NOMO-1 (cell line): ENCODE measurements at regions not wholly inside any gene's neighbourhood (a gene's known extent, or its start where the extent isn't known, plus 50 kb on each side); places are given as distances from the start of the nearest gene placed in this dataset.

Experiments
- DNase-seq, 2 experiments: peaks; one replicate each; lab custom pipeline; 2025; ENCODE audit not compliant: unreplicated experiment in 2 of 2; lab: John Stamatoyannopoulos, UW

DNA sequence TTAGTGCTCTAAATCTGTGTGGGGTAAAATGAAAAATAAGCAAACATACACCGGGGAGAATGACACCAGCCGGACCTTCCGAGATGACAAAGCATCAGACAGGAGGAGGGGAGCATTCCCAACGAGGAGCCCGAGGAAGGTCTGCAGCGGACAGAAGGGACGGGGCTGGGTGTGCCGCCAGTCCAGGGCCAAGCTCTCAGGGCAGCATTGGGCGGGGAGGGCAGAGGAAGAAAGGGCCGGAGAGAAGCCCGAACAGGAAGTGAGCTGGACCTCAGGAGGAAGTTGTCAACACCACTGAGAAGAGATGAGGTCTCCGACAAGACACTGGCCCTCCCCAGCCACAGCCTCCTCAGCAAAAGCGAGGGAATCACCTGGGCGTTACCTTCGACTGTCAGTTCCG lies 182.6 kb upstream of the RNF32 start:
- no peak for DNase-seq

DNA sequence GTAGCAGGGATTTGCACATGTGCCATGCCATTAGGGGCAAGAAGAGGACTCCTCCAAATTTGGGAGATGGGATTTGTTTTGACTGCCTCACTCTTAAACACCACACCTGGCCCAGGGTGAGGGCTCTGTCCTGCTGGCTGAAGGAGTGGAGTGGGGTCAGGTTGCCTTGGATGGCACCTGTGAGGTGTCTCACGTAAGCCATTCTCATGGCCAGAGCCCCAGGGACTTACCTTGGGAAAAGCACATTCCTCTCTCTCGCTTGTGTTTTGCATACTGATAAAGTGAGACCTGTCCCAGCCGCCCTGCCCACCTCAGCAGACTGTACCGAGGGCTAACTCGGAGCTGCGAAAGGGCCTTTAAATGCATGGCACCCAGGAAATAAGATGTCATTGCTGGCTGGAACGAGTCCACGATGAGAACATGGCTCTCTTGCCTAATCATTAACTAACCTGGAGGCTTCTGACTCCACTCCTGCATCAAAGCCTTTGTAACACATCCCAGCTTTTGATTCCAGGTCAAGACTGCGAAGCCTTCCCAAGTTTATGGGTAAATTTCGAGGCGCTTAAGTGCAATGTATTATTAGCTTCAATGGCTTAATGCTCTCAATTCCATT lies 184.0 kb upstream of the RNF32 start:
- DNase-seq: no peak

DNA sequence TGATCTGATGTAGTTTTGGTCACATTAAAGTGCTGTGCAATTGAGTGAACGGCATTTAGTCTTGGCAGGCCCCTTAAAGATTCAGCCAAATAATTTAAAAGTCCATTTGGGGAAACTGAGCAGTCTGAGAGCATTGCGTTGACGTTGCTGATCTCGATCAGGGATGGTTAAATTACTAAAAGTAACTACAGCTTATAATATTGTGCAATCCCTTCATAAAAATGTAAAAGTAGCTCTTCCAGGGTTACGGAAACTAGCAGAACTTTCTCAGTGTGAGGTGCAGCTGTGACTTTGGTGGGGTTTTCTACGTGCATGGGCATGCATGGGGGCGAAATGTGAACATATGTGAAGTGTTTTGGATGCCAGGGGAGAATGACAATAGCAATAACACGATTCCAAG lies 184.5 kb upstream of the RNF32 start:
- DNase-seq: no peak

DNA sequence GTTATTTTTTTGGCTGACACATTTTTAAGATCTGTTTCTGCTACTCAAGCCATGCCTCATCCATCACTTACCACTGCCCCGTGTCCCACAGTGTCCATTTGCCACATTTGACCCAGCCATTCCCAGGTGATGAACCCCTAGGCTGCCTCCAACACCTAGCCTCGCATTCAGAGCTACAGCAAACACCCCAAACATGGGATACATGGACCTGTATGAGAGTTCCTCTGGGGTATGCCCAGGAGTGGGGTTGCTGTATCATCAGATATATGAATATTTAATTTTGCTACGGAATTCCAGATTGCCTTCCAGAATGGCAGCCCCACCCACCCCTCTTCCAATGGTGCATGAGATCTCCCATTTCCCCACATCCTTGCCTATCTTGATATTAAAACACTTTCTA lies 190.1 kb upstream of the RNF32 start:
- DNase-seq: no peak

DNA sequence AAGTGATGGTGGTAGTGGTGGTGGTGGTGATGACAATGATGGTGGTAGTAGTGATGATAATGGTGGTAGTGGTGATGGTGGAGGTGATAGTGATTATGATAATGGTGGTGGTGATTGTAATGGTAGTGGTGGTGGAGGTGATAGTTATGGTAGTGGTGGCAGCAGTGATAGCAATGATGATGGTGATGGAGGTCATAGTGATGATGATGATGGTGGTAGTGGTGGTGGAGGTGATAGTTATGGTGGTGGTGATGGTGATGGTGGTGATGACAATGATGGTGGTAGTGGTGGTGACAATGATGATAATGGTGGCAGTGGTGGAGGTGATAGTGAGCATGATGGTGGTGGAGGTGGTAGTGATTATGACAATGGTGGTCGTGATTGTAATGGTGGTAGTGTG lies 191.7 kb upstream of the RNF32 start:
- DNase-seq: no peak

DNA sequence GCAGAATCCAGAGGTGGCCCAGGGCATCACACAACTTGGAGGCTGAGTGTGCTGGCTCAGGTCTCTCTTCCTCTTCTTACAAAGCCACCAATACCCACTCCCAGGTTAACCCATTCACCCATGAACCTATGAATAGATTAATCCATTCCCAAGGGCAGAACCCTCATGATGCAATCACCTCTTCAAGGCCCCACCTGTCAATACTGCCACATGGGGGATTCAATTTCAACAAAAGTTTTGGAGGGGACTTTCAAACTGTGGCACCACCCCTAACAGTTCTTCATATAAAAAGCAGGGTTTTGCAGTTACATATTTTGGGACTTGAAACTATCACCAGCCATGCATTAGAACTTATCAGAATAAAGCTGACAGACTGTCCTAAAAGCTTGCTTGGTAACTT lies 193.6 kb upstream of the RNF32 start:
- DNase-seq: no peak

DNA sequence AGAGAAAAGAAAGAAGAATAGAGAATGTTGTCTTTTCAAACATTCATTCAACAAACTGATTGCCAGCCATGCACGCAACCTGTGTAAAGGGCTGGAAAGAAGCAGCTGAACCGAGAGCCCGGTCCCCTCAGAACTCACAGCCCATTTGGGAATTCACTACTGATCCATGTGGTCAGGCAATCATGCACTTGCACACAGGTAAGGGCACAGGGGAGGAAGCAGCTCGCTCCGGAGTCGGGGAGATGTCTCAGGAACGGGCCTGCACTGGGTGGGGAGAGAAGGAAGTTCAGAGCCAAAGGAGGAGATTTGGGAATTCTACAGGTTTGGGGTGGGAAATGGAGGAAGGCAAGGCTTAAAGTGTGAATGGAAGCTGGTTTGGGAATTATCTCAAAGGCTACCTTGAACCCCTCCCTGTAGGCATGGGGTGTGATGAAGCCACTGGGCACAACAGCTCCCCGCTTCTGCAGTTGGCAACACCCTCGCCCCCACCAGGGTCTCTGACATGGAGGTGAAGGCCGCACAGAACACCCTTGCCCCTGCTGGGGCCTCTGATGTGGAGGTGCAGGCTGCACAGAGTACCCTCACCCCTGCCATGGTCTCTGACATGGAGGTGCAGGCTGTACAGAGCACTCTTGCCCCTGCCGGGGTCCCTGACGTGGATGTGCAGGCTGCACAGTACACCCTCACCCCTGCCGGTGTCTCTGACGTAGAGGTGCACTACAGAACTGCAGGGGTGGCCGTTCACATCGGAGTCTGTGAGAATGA lies 194.4 kb upstream of the RNF32 start:
- no peak for DNase-seq

DNA sequence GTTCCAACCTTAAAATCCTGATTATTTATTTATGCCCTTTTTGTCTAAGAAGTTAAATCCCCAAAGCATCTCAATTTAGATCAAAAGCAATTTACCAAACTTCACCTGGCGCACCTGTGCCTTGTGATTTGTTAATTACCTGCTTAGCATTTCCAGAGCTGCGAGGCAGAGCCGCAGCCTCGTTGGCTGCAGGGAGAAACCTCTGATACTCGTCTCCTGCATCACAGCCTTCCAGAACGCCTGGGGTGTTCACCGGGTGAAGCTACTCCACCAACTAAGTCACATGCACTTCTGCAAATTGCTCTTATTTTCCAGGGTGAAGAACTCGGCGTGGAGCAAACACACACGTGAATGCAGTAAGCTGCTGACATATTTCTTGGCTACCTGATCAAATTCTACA lies 198.1 kb upstream of the RNF32 start:
- DNase-seq: no peak

DNA sequence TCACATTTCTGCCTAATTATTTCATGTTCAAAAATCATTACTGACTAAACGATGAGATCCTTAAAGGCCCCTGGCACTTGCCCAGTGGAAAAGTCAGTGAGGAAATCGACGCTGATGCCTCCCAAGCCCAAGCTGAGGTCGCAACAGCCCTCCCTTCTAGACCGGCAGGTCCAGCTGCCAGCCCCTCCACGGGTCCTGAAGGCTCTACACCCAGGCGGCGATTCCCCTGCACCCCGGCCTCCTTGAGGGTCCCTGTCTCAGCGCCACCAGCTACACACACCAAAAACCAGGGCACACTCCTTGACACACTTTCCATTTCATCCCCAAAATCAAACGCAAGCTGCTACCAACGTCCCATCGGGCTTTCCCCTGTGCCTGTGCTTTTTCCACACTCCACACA lies 200.1 kb upstream of the RNF32 start:
- no peak for DNase-seq

DNA sequence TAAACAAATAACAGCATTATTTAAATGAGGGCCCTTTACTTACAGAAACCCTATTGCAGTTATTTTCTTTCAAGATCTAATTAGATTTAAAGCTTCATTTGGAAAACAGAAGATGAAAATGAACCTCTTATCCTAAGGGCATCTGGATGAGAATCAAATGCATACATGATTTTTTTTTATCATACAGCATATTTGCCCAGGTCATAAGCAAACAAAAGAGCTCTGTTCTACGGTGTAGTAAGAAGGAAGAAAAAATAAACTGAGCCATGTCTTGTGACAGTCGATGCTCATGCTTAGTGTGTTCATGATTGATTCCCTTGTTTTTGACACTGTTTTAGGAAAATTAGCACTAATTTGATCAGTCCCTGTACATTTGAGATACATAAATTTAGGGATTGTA lies 202.6 kb upstream of the RNF32 start:
- DNase-seq: no peak

DNA sequence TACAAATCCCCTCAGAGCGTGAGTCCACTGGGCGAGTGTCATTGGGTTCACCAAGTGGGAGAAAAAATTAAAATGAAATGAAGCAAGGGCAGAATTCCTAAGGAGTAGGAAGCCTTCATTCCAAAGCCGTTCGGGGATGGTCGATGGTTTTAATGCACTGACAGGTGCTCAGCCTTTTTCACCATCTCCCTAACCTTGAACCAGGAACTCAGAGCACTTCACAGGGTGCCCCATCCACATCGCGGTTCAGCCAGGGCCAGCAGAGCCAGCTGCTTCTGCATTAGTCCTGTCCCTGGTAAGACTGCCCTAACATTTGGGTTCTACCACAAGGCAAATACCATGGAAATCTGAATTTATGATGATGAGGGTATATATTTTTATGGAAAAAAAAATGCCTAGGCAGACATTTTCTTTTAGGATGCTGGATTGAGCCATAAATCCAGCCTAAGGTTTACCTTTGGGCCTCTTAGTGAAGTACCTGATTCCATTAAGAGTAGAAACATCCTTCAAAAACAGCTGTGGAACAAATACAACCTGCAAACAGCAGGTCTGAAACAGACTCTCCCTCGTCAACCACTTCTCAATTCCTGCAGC lies 203.5 kb upstream of the RNF32 start:
- DNase-seq: no peak

DNA sequence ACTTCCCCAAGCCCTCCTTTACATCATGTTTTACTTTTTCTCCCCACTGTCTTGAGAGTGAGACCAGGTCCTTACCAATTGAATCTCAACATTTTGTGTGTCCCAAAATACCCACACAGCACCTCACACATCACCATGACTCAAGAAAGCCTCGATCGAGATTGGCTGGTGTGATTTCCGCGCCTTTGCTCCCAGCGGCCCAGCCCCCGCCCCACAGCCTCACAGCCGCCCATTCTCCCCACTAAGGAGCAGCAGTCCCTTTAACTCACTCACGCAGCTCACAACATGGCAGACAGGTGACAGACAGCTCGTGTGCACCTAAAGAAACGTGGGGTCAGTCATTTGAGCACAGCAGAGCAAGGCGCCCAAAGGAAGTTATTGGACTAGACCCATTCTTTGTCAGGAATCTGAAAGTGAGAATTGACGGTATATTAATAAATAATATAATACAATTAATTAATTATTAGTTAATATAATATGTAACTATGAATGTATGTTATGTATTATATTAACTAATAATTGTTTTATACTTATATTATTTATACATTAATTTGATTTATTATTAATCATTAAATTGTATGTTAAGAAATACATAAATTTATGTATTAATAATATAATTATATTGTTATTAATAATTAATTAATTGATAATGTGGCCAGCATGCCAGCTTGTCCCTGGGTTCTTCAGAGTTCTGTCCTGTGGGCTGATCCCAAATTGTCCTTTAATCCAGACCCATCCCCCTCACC lies 204.9 kb upstream of the RNF32 start:
- DNase-seq: no peak

DNA sequence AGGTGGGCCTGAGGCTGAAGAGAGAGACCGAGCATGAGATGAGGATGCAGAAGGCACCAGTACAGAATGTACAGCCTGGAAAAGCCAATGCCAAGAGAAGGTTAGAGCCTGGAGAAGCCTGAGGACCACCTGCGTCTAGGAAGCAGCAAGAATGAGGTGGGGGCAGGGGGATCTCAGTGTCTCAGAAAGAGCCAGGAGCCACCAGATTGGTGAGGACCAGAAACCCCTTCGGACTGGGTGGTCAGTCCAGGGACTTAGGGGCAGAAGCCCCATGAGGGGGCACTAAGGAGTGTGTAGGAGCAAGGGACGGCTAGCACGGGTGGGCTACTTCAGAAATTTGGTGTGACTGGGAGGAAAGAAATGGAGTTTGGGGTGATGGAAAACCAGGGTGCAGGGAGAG lies 205.9 kb upstream of the RNF32 start:
- no peak for DNase-seq

DNA sequence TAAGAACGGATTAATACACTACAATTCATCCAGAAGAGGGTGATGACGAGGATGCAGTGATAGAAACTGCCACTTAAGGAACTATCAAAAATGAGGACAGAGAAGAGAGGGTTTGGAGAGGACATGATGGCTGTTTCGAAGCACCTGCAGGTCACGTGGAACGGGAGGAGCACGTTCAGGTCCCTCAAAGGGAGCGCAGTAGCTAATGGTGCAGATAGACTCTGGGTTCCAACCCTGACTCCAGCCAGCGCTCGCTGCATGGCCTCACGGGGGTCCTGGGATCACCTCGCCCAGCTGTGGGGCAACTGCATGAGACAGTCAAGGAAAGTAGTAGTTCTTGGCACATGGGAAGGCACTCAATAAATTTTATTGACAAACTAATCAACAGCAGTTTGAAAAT lies 208.6 kb upstream of the RNF32 start:
- DNase-seq: no peak

DNA sequence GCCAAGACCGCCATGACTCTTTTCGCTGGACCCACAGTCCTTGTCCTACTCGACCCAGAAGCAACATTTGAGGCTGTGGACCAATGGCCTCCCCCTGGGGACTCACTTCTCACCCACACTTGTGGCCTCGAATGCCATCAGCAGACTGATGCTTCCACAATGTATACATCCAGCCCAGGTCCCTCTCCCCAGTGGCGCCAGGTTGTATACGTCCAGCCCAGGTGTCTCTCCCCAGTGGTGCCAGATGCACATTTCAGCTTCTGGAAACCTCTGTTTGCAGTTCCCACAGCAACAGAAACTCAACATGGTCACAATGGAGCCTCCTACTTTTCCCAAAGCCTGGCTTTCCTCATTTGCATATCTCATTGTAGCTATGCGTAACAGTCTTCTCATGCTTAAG lies 210.5 kb upstream of the RNF32 start:
- no peak for DNase-seq

DNA sequence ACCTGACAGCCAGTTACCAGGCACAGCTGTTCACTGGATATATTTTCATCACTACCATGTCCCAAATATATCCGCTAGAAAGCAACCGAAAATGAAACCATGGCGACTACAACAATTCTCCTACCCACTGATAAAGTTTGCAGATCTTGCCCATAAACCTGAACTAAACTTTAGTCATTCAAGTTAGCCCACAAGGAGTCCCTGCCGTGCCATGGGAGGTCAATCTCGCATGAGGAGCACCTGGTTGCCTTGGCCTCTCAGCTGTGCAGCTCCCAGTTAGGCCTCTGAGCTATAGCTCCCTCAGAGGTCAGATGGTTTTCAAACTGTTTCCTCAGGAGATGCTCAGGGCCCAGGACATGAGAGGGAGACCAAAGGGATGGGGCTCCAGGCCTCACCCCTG lies 211.1 kb upstream of the RNF32 start:
- no peak for DNase-seq

DNA sequence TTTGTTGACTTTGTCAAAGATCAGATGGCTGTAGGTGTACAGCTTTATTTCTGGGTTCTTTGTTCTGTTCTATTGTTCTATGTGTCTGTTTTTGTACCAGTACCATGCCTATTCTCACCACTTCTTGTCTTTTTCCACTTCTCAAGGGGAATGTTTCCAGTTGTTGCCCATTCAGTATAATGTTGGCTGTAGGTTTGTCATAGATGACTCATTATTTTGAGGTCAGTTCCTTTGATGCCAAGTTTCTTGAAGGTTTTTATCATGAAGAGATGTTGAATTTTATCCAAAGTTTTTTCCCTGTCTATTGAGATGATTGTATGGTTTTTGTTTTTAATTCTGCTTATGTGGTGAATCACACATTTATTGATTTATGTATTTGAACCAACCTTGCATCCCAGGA lies 216.7 kb upstream of the RNF32 start:
- DNase-seq: no peak

DNA sequence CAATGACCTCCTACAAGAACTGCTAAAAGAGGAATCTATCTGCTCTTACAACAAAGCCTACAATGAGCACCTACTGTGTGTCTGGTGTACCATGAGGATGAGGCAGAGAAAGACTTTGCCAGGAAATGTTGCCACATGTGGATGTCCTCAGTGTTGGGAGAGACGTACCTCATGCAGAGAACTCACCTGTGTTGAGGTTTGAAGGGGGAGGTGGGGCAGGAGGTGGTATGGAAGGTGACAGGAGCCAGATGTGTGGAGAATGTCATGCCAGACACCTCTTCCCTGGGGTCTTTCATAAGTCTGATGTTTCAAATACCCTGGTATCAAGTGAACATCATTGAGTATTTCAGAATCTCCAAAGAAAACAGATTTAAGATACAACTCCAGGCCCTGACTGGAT lies 220.1 kb upstream of the RNF32 start:
- DNase-seq: no peak

DNA sequence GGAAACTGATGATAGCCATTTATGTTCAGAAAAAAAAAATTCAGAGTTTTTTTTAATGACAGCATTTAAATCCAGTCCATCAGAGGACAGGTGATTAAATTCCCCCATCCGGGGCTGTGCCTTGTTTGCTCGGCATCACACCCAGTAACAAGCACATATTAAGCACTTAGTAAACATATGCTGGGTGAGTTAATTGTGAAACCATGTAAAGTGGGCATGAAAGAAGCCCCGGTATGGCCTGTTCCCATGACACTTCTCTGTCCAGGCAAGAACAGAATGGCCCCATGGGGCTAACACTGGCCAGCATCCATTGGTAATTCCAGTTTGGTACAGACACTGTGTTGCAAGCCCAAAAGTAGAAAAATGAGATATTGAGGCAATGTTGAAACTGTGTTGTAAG lies 220.8 kb upstream of the RNF32 start:
- DNase-seq: no peak

DNA sequence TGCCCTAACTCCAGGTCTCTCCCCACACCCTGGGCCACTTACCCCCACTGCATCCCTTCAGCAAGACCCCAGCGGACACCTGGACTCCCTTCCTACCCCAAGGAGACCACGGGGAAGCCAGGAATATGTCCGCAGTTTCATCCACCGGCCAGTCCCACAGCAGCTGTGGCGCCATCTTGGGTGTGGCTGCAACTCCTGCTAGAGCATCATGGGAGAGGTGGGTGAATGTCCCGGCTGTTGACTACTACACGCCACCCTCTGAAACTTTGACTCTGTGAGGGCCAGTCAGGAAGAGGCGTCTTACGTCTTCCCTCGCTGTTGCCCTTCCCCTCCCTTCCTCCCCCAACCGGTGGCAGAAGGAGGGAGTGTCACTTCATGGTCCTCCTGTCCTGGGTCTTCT lies 238.3 kb upstream of the RNF32 start:
- DNase-seq: no peak

DNA sequence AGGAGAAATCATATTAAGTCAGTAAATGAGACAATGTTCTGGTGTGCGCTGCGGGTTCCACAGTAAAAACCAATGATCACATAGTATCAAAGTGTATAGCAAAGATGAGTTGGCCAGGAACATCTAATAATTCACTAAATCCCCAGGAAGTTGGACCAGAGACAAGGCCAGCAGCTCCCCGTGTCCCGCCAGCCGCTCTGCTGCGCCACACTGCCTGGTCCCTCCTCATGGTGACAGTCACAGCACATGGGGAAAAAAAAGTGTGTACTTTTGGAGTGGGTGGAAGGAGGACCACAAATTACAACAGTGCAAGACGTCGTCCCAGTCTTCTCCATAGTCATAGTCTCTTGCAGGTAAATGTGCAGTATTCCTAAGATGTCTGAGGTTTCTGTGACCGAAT lies 239.0 kb upstream of the RNF32 start:
- no peak for DNase-seq

DNA sequence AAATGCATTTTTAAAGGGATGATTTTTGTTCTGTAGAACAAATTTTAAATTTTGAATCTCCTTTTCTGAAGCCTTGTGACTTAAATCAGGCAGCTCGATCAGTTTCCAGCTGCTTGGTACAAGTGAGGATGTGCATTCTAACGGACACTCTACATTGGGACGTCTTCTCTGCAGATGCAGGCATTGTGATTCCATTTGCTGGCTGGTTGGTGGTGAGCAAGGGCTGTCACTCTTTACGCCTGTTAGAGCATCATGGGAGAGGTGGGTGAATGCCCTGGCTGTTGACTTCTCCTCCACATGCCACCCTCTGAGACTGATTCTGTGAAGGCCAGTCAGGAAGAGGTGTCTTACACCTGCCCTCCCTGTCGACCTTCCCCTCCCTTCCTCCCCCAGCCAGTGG lies 240.5 kb upstream of the RNF32 start:
- DNase-seq: no peak
